OCI-LY3 (cell line): ENCODE measurements at regions not wholly inside any gene's neighbourhood (a gene's known extent, or its start where the extent isn't known, plus 50 kb on each side); places are given as distances from the start of the nearest gene placed in this dataset.

Experiments
- H2AFZ ChIP-seq: fragments of 200-600, 300-600 bp; shearing (Covaris generic); 2 replicates; pipeline ENCODE4 v1.6.0; 2014; ENCODE audit warnings: antibody characterized with exemption, low read depth, low read length
- H3K27ac ChIP-seq: fragments of 200-600, 300-600 bp; sonication (generic); 2 replicates; pipeline ENCODE4 v1.5.1; 2014; ENCODE audit warnings: mild to moderate bottlenecking, low read length, moderate library complexity, mixed read lengths
- H3K27me3 ChIP-seq: fragments of 200-600, 300-600 bp; sonication (generic); 2 replicates; pipeline ENCODE4 v1.6.1; 2014; ENCODE audit warnings: low read depth, low read length, mixed read lengths
- H3K36me3 ChIP-seq: fragments of 200-600, 300-600 bp; sonication (generic); replicated peaks from 2 replicates; pipeline ENCODE3; 2014; ENCODE audit warnings: low read depth, low read length, mixed read lengths
- H3K4me1 ChIP-seq: fragments of 300-600, 200-600 bp; sonication (generic); 2 replicates; pipeline ENCODE4 v1.6.1; 2014; ENCODE audit warnings: low read length, mixed read lengths
- H3K4me2 ChIP-seq: fragments of 200-600, 300-600 bp; sonication (generic); 2 replicates; pipeline ENCODE4 v1.6.1; 2014; ENCODE audit warnings: low read length, mixed read lengths
- H3K4me3 ChIP-seq: fragments of 300-600, 200-600 bp; sonication (generic); 2 replicates; pipeline ENCODE4 v1.5.1; 2014; ENCODE audit warnings: antibody characterized with exemption, mild to moderate bottlenecking, low read length, moderate library complexity
- H3K79me2 ChIP-seq: fragments of 300-600, 200-600 bp; shearing (Covaris generic); 2 replicates; pipeline ENCODE4 v1.6.1; 2014; ENCODE audit warnings: mild to moderate bottlenecking, low read length, mixed read lengths
- H3K9ac ChIP-seq: fragments of 300-600, 200-600 bp; shearing (Covaris generic); 2 replicates; pipeline ENCODE4 v1.6.0; 2014; ENCODE audit warnings: mild to moderate bottlenecking, low read length, moderate library complexity
- H3K9me3 ChIP-seq: fragments of 200-600, 300-600 bp; shearing (Covaris generic); 2 replicates; pipeline ENCODE4 v1.6.1; 2014; ENCODE audit warnings: low read length, mixed read lengths; ENCODE audit not compliant: insufficient read depth
- H4K20me1 ChIP-seq: fragments of 200-600, 300-600 bp; sonication (generic); 2 replicates; pipeline ENCODE4 v1.6.1; 2016; ENCODE audit warnings: low read length, mixed read lengths; ENCODE audit not compliant: insufficient read depth
- EZH2phosphoT487 ChIP-seq: fragments of 200-600 bp; shearing (Covaris generic); IDR thresholded peaks from 2 replicates; pipeline ENCODE4 v1.6.1; 2018; ENCODE audit warnings: antibody characterized with exemption, mixed run types, low read depth
- TF ChIP-seq, protein P1 (sequence below): fragments of 200-600, 300-600 bp; sonication (generic); IDR thresholded peaks from 2 replicates; pipeline ENCODE4 v1.5.1; 2014; ENCODE audit warnings: antibody characterized with exemption, low read length, low read depth

DNA sequence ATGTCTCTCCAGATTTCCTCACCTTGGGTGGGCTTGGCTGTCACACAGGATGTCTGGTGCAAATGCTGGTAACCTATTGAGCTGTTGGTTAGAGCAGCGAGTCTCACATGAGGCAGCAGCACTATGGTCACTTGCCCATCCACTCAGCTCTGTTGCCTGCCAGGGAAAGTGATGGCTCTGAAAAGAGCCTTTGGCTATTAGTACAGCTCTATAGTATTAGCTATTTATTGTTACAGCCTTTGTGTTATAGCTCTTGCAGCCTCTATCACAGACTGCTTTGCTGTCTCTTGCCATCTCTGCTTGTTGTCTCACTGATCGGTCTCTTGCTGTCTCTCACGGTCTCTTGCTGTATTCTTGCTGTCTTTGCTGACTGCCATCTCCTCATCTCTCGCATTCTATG is 114.3 kb downstream of the MFSD1 start:
- Histone ChIP-seq H3K4me2 (no peak overlapping the region), H3K4me1 (no peaks in the 10 kb centered on the region), H3K4me3 (no peak overlapping the region), H3K9me3 (no peaks in the 10 kb centered on the region), H3K79me2 (no peaks in the 10 kb centered on the region), H4K20me1 (no peaks in the 10 kb centered on the region), H3K36me3 (no peaks in the 10 kb centered on the region), H3K27me3 (0 out of 2 replicates have a peak, but pooled peaks cover 5% of the 10 kb centered on the region), H3K27ac (no peak overlapping the region), H2AFZ (no peak overlapping the region), H3K9ac (no peak overlapping the region)
- TF ChIP-seq, protein P1, sequence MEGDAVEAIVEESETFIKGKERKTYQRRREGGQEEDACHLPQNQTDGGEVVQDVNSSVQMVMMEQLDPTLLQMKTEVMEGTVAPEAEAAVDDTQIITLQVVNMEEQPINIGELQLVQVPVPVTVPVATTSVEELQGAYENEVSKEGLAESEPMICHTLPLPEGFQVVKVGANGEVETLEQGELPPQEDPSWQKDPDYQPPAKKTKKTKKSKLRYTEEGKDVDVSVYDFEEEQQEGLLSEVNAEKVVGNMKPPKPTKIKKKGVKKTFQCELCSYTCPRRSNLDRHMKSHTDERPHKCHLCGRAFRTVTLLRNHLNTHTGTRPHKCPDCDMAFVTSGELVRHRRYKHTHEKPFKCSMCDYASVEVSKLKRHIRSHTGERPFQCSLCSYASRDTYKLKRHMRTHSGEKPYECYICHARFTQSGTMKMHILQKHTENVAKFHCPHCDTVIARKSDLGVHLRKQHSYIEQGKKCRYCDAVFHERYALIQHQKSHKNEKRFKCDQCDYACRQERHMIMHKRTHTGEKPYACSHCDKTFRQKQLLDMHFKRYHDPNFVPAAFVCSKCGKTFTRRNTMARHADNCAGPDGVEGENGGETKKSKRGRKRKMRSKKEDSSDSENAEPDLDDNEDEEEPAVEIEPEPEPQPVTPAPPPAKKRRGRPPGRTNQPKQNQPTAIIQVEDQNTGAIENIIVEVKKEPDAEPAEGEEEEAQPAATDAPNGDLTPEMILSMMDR: no peak
- TF ChIP-seq EZH2phosphoT487: no peak

DNA sequence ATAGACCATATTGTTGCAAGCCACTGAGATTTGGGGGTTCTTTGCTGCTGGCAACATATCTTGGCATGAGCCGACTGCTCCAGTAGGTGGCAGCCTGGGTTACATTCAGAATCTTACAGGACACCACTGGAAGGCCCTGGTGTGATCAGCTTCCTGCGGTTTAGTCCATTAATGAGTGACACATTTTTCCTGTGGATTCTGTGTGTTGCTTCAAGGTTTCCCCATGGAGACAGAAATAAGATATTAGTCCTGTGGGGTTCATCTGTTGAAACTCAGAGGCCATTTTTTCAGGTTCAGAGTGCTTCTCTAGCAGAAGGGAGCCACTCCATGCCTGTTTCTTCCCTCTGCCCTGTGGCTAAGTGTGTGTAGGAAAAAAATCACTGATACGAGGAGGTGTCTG is 116.2 kb downstream of the MFSD1 start:
- H3K4me3 ChIP-seq: no peak overlapping the region
- H3K4me1 ChIP-seq: no peaks in the 10 kb centered on the region
- TF ChIP-seq, protein P1: peak; percentile 73
- no peak for TF ChIP-seq EZH2phosphoT487
- no peaks in the 10 kb centered on the region for H4K20me1 ChIP-seq
- 0 out of 2 replicates have a peak, but pooled peaks cover 5% of the 10 kb centered on the region for H3K27me3 ChIP-seq
- H3K4me2 ChIP-seq: no peak overlapping the region
- H3K9me3 ChIP-seq: no peaks in the 10 kb centered on the region
- no peaks in the 10 kb centered on the region for H3K79me2 ChIP-seq
- H3K9ac ChIP-seq: no peak overlapping the region
- no peak overlapping the region for H3K27ac ChIP-seq
- H3K36me3 ChIP-seq: no peaks in the 10 kb centered on the region
- H2AFZ ChIP-seq: no peak overlapping the region

DNA sequence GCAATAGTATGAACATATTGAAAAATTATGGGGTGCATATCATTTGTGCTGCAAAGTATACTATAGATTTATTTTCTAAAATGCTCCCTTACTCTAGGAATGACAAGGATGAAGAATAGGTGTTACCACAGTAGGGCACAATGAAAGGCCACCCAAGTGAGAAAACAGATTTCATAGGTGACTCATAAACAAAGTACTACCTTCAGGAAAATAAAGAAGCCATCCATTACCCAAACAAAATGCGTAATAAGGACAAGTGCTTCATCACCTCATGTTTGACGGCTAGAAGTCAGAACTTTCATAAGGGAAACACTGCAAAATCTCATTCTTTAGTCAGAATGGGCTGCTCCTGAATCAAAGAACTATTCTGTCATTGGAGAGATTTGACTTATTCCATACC is 116.6 kb downstream of the MFSD1 start:
- Histone ChIP-seq H3K9me3 (no peaks in the 10 kb centered on the region), H3K36me3 (no peaks in the 10 kb centered on the region), H3K27ac (no peak overlapping the region), H3K27me3 (0 out of 2 replicates have a peak, but pooled peaks cover 5% of the 10 kb centered on the region), H3K4me2 (no peak overlapping the region), H3K9ac (no peak overlapping the region), H4K20me1 (no peaks in the 10 kb centered on the region), H3K79me2 (no peaks in the 10 kb centered on the region), H3K4me1 (no peaks in the 10 kb centered on the region), H3K4me3 (no peak overlapping the region), H2AFZ (no peak overlapping the region)
- TF ChIP-seq, protein P1: no peak
- TF ChIP-seq EZH2phosphoT487: no peak

DNA sequence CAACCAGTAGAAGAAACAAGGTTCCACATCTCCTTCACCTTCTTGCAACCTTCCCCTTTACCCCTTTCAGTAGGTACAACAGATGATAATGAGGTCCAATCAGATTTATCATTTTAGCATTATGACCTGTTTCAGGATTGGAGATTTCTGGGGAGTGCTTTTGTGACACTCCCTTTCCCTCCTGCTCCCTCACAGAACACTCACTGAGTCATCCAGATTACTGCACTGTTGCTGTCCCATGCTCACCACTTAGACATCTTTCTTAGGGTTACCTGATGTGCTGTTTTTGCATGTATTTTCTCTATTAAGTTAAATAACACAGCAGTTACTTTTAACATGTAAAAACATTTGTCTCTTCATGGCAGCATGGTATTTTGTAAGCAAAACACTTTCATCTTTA is 118.5 kb downstream of the MFSD1 start:
- Histone ChIP-seq H2AFZ (no peak overlapping the region), H3K36me3 (no peaks in the 10 kb centered on the region), H3K27me3 (0 out of 2 replicates have a peak, but pooled peaks cover 5% of the 10 kb centered on the region)

More for the DNA sequence above, 118.5 kb downstream of the MFSD1 start:
- H3K4me1 ChIP-seq: no peaks in the 10 kb centered on the region
- no peak overlapping the region for H3K27ac ChIP-seq
- no peak overlapping the region for H3K9ac ChIP-seq
- no peak overlapping the region for H3K4me3 ChIP-seq
- no peaks in the 10 kb centered on the region for H3K9me3 ChIP-seq
- H3K79me2 ChIP-seq: no peaks in the 10 kb centered on the region
- no peaks in the 10 kb centered on the region for H4K20me1 ChIP-seq
- H3K4me2 ChIP-seq: no peak overlapping the region
- TF ChIP-seq, protein P1: no peak
- no peak for TF ChIP-seq EZH2phosphoT487
